GM19099 (cell line): ENCODE measurements at regions not wholly inside any gene's neighbourhood (a gene's known extent, or its start where the extent isn't known, plus 50 kb on each side); places are given as distances from the start of the nearest gene placed in this dataset.

ENCODE experiments used
- POLR2A ChIP-seq: IDR thresholded peaks from 3 replicates; pipeline ENCODE4 v1.6.1; 2011; ENCODE audit warnings: low read depth; ENCODE audit not compliant: insufficient read length; ENCODE audit errors: extremely low read depth

- no peak for TF ChIP-seq POLR2A
These were observed 80.1 kb upstream of the ARHGEF3 start for GRCh38 chr3:56881841-56882240.

- no peak for TF ChIP-seq POLR2A
These were observed 79.2 kb upstream of the ARHGEF3 start for GRCh38 chr3:56880720-56881575.

GRCh38 chr3:56879436-56880215 lies 77.9 kb upstream of the ARHGEF3 start:
- TF ChIP-seq POLR2A: no peak

- TF ChIP-seq POLR2A: no peak
These were observed 76.3 kb upstream of the ARHGEF3 start for GRCh38 chr3:56878074-56878473.

GRCh38 chr3:56876916-56877315 lies 75.2 kb upstream of the ARHGEF3 start:
- no peak for TF ChIP-seq POLR2A

GRCh38 chr3:56874269-56874668 lies 72.5 kb upstream of the ARHGEF3 start:
- no peak for TF ChIP-seq POLR2A

- TF ChIP-seq POLR2A: no peak
These were observed 68.7 kb upstream of the ARHGEF3 start for GRCh38 chr3:56870436-56870835.

GRCh38 chr3:56869157-56869889 lies 67.6 kb upstream of the ARHGEF3 start:
- TF ChIP-seq POLR2A: no peak

GRCh38 chr3:56868706-56869105 lies 67.0 kb upstream of the ARHGEF3 start:
- no peak for TF ChIP-seq POLR2A

GRCh38 chr3:56867671-56868070 lies 65.9 kb upstream of the ARHGEF3 start:
- TF ChIP-seq POLR2A: no peak

- no peak for TF ChIP-seq POLR2A
These were observed 63.3 kb upstream of the ARHGEF3 start for GRCh38 chr3:56864918-56865524.

- TF ChIP-seq POLR2A: no peak
These were observed 62.3 kb upstream of the ARHGEF3 start for GRCh38 chr3:56864090-56864489.

- no peak for TF ChIP-seq POLR2A
These were observed 60.8 kb upstream of the ARHGEF3 start for GRCh38 chr3:56862352-56863062.

GRCh38 chr3:56861511-56861910 lies 59.8 kb upstream of the ARHGEF3 start:
- no peak for TF ChIP-seq POLR2A

- no peak for TF ChIP-seq POLR2A
These were observed 59.2 kb upstream of the ARHGEF3 start for GRCh38 chr3:56860939-56861338.

GRCh38 chr3:56860351-56860750 lies 58.6 kb upstream of the ARHGEF3 start:
- no peak for TF ChIP-seq POLR2A
